ENCODE measurements at regions not wholly inside any gene's neighbourhood (a gene's known extent, or its start where the extent isn't known, plus 50 kb on each side); places are given as distances from the start of the nearest gene placed in this dataset.

DNA sequence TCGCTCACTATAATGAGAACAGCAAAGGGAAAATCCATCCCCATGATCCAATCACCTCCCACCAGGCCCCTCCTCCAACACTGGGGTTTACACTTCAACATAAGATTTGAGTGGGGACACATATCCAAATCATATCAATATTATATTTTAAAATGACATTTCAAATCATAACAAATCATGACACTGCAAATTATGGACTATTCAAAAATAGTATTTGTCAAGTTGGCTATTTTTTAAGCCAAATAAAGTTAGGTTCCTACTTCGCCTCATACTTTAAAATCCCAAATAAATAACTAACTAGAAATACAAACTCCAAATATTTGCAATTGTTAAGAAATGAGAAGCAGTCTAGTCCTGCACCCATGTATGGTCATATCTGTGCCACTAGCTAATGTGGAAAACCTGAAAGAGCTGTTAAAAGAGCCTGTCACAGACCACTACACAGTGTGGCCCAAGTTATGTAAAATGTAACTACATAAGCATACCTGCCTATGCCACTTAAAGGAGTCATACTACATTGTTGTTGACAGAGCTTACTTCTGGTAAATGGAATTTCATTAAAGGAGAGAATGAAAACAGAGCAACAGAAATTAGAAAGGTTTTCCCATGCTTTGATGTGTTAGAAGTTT is 334.7 kb upstream of the GULP1 start:
- TF ChIP-seq, protein P1, sequence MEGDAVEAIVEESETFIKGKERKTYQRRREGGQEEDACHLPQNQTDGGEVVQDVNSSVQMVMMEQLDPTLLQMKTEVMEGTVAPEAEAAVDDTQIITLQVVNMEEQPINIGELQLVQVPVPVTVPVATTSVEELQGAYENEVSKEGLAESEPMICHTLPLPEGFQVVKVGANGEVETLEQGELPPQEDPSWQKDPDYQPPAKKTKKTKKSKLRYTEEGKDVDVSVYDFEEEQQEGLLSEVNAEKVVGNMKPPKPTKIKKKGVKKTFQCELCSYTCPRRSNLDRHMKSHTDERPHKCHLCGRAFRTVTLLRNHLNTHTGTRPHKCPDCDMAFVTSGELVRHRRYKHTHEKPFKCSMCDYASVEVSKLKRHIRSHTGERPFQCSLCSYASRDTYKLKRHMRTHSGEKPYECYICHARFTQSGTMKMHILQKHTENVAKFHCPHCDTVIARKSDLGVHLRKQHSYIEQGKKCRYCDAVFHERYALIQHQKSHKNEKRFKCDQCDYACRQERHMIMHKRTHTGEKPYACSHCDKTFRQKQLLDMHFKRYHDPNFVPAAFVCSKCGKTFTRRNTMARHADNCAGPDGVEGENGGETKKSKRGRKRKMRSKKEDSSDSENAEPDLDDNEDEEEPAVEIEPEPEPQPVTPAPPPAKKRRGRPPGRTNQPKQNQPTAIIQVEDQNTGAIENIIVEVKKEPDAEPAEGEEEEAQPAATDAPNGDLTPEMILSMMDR (conservative IDR thresholded peaks at IDR 0.05): no peak
- no peak for TF ChIP-seq ZFX (IDR thresholded peaks at IDR 0.05)
